Right lobe of liver (tissue), 6 donors: ENCODE measurements at regions not wholly inside any gene's neighbourhood (a gene's known extent, or its start where the extent isn't known, plus 50 kb on each side); places are given as distances from the start of the nearest gene placed in this dataset.

ENCODE experiments used
- ATAC-seq, 4 donors: fragments of 200-7000 bp; cut with Tn5 transposase; one replicate each; pipeline ENCODE4 v1.9.1; 2020; ENCODE audit warnings: mild to moderate bottlenecking in 4 of 4, moderate library complexity in 4 of 4
- DNase-seq, 3 donors: peaks; one replicate each; pipeline ENCODE4 v3.0.0-alpha.2; 2020
- H3K27ac ChIP-seq, 3 donors: fragments of 200-600 bp; one replicate each; pipeline ENCODE4 v1.8.0; 2022
- H3K27me3 ChIP-seq, 2 donors: fragments of 200-600 bp; one replicate each; pipeline ENCODE4 v1.8.0; 2022
- H3K36me3 ChIP-seq, 4 donors: fragments of 200-600 bp; sonication (generic) in 1 of 4; one replicate each; pipeline versions ENCODE4 v1.5.1 to v1.8.0; 2017 to 2022; ENCODE audit warnings: control low read depth in 1 of 4
- H3K4me1 ChIP-seq, 4 donors: fragments of 200-600 bp; sonication (generic) in 1 of 4; one replicate each; pipeline versions ENCODE4 v1.5.1 to v1.8.0; 2017 to 2022; ENCODE audit warnings: control low read depth in 1 of 4
- H3K4me3 ChIP-seq, 3 donors: fragments of 200-600 bp; one replicate each; pipeline ENCODE4 v1.8.0; 2022
- H3K9me3 ChIP-seq, 4 donors: fragments of 200-600 bp; sonication (generic) in 1 of 4; one replicate each; pipeline versions ENCODE4 v1.5.1 to v1.8.0; 2017 to 2022; ENCODE audit warnings: control low read depth in 1 of 4
- CTCF ChIP-seq, 4 donors: fragments of 200-600 bp in 3 of 4; fragments of 450-650 bp in 1 of 4; IDR thresholded peaks; one replicate each; pipeline versions ENCODE4 v1.5.1 to v1.8.0; 2016 to 2022; ENCODE audit warnings: antibody characterized with exemption in 4 of 4, mild to moderate bottlenecking in 2 of 4
- POLR2A ChIP-seq: fragments of 450-650 bp; IDR thresholded peaks from one replicate; pipeline ENCODE4 v1.6.1; 2017; ENCODE audit warnings: antibody characterized with exemption, mild to moderate bottlenecking
- WGBS: methylation state at CpG from one replicate; pipeline ENCODE4 v1.1.6; 2018; ENCODE audit warnings: low coverage, low lambda C conversion rate; ENCODE audit not compliant: insufficient coverage; ENCODE audit errors: missing lambda C conversion rate; 5-methylcytosine and 5-hydroxymethylcytosine counted together
- intact Hi-C, 2 donors: fragments of 100-400 bp; cut with DNase I; formaldehyde crosslinking; loops; one replicate each; pipeline versions ENCODE4 v1.11.2 to v1.14.1; 2022
- donor health status: DM: no; HTN: yes; CAD: no.
- donor health status: DM: no; HTN: no; CAD: no.
- donor health status: DM: no; HTN: no; CAD: no.
- donor health status: DM: no; HTN: yes; CAD: no.
- donor health status: DM: no; HTN: yes; CAD: no.

GRCh38 chr12:118526255-118527095 lies 150.1 kb downstream of the SUDS3 start:
- Histone ChIP-seq H3K27ac (no peak overlapping the region), H3K4me3 (no peak overlapping the region), H3K36me3 (no peaks in the 10 kb centered on the region), H3K27me3 (no peaks in the 10 kb centered on the region), H3K9me3 (no peaks in the 10 kb centered on the region), H3K4me1 (no peaks in the 10 kb centered on the region)
- DNase-seq (no peak), ATAC-seq (peak in 1 of 4 donors; percentile 74)
- TF ChIP-seq CTCF (IDR thresholded peaks at IDR 0.05) (no peak), POLR2A (no peak)
- WGBS = 54% methylated on average over 6 of the region's 6 CpGs
- intact Hi-C loops = no loop called here

GRCh38 chr12:118527310-118527709 lies 151.0 kb downstream of the SUDS3 start:
- DNase-seq = no peak
- H3K27me3 ChIP-seq = no peaks in the 10 kb centered on the region
- no peaks in the 10 kb centered on the region for H3K4me1 ChIP-seq
- H3K4me3 ChIP-seq = no peak overlapping the region
- intact Hi-C loops = no loop called here
- no peaks in the 10 kb centered on the region for H3K36me3 ChIP-seq
- H3K9me3 ChIP-seq = no peaks in the 10 kb centered on the region
- ATAC-seq = no peak
- H3K27ac ChIP-seq = no peak overlapping the region
- WGBS = 71% methylated on average over 4 of the region's 4 CpGs
- TF ChIP-seq POLR2A (no peak), CTCF (IDR thresholded peaks at IDR 0.05) (no peak)

GRCh38 chr12:118528625-118529024 lies 152.3 kb downstream of the SUDS3 start:
- intact Hi-C loops = no loop called here
- ATAC-seq (no peak), DNase-seq (no peak)
- no peak overlapping the region for H3K27ac ChIP-seq
- TF ChIP-seq CTCF (IDR thresholded peaks at IDR 0.05) (no peak), POLR2A (no peak)
- no peaks in the 10 kb centered on the region for H3K9me3 ChIP-seq
- H3K4me1 ChIP-seq = no peaks in the 10 kb centered on the region
- no peak overlapping the region for H3K4me3 ChIP-seq
- H3K36me3 ChIP-seq = no peaks in the 10 kb centered on the region
- H3K27me3 ChIP-seq = no peaks in the 10 kb centered on the region

GRCh38 chr12:118534003-118534402 lies 157.6 kb downstream of the SUDS3 start:
- DNase-seq (no peak), ATAC-seq (no peak)
- H3K27me3 ChIP-seq = no peaks in the 10 kb centered on the region
- intact Hi-C loops = no loop called here
- 45% methylated on average over 3 of the region's 3 CpGs for WGBS
- no peaks in the 10 kb centered on the region for H3K9me3 ChIP-seq
- no peaks in the 10 kb centered on the region for H3K36me3 ChIP-seq
- H3K4me1 ChIP-seq = no peaks in the 10 kb centered on the region
- H3K27ac ChIP-seq = no peak overlapping the region
- TF ChIP-seq CTCF (IDR thresholded peaks at IDR 0.05) = no peak
- no peak for TF ChIP-seq POLR2A
- H3K4me3 ChIP-seq = no peak overlapping the region
